Hepatocyte (in vitro differentiated cells): ENCODE measurements at regions not wholly inside any gene's neighbourhood (a gene's known extent, or its start where the extent isn't known, plus 50 kb on each side); places are given as distances from the start of the nearest gene placed in this dataset.

Experiments
- CTCF ChIP-seq: fragments of 200-600 bp; sonication (generic); IDR thresholded peaks from 2 replicates; pipeline ENCODE4 v1.5.1; 2016; ENCODE audit warnings: antibody characterized with exemption, mild to moderate bottlenecking; ENCODE audit not compliant: poor library complexity
- EZH2 ChIP-seq: fragments of 200-600 bp; sonication (generic); IDR thresholded peaks from 2 replicates; pipeline ENCODE4 v1.6.1; 2016; ENCODE audit warnings: antibody characterized with exemption, mild to moderate bottlenecking, borderline replicate concordance
- EZH2phosphoT487 ChIP-seq: fragments of 200-600 bp; sonication (generic); IDR thresholded peaks from one replicate; pipeline ENCODE4 v1.6.1; 2018; ENCODE audit warnings: antibody characterized with exemption, mild to moderate bottlenecking, low read depth, moderate library complexity; ENCODE audit not compliant: unreplicated experiment, severe bottlenecking

GRCh38 chr3:162165346-162165745 lies 668.7 kb downstream of the OTOL1 start:
- TF ChIP-seq CTCF (no peak), EZH2 (no peak), EZH2phosphoT487 (no peak)
